GM19351 (cell line): ENCODE measurements at regions not wholly inside any gene's neighbourhood (a gene's known extent, or its start where the extent isn't known, plus 50 kb on each side); places are given as distances from the start of the nearest gene placed in this dataset.
"Not testable (repeated sequence)": the region's sequence is repeated elsewhere in the genome, so short reads cannot be mapped to it uniquely, and the experiment has no call there.

Source experiments
- ATAC-seq: cut with Tn5 transposase; IDR thresholded peaks from one replicate; pipeline ENCODE4 v1.9.1; 2021; ENCODE audit warnings: mild to moderate bottlenecking, moderate library complexity; ENCODE audit not compliant: unreplicated experiment

DNA sequence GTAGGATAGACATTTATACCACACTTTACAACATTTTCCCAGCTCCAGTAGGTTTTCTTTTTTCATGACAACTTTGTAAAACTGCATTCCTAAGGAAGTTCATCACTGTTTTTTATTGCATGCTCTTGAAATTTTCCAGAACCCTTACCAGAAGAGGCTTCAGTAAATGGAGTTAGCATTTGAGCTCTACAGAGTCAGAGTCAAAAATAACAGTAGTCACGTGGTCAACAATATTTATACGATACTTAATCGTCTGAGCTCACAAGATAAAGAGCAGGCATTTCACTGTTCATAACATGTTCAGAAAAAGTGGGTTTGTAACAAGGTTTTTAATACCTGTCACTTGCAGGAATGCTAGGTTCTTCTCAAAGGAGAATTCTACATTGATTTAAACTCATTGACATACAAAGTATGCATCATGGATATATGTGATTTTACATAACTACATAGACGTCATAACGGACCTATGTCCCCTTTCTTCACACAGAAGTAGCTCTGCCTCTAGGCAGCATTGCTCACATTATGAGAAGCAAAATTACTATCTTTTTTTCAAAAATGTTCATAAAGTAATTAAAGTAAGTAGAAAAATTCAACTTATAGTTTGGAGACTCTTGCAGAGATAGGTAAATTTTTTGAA lies 187.0 kb upstream of the COL3A1 start:
- no peak for ATAC-seq

- no peak for ATAC-seq
Observed at GRCh38 chr2:188787658-188788240, 186.4 kb upstream of the COL3A1 start.

- ATAC-seq = no peak
Observed at GRCh38 chr2:188788621-188789020, 185.6 kb upstream of the COL3A1 start.

DNA sequence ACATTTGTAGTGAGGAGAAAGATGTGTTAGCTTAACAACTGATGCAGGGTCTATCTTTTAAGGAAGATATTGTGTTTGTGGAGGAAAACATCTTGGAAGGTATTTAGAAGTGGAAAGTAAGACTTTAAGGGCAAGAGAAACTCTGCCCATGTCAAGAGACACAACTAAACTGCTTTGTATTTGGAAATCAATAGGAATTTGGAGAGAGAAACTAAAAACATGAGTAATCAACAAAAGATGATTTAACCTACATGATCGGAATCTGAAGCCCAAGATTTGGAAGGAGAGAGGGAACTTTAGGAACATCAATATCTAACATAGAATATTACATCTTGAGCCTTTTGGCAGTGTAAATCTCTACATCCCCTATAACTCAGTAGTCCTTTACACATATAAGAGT lies 184.2 kb upstream of the COL3A1 start:
- ATAC-seq = no peak

DNA sequence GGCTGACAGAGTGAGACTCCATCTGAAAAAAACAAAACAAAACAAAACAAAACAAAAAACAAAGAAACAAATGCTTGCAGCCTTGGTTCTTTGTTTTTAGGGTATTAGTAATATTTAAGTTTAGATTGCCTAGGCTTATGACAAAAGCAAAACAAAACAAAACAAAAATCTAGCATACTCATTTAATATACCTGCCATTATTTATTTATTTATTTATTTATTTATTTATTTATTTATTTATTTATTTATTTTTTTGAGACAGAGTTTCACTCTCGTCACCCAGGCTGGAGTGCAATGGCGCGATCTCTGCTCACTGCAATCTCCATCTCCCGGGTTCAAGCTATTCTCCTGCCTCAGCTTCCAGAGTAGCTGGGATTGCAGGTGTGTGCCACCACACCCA lies 179.7 kb upstream of the COL3A1 start:
- ATAC-seq = not testable (repeated sequence)

GRCh38 chr2:188795762-188796161 lies 178.4 kb upstream of the COL3A1 start:
- no peak for ATAC-seq

DNA sequence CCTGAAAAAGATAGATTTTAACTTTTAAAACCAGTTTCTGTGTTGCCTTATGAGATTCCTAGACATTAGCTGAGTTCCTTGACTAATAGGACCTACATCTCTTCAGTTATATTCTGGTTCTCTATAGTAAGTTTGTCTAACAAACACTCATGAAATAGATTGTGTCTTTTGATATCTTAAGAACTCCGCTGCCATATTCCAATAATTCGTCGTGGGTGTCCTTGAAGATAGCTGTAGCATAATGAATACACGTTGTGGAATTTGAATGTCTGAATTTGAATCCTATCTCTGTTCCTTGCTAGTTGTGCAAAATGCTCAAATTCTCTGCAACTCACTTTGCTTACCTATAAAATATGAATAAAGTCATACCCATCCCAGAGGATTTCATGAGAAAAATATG lies 176.8 kb upstream of the COL3A1 start:
- ATAC-seq = no peak

GRCh38 chr2:188798159-188798558 lies 176.0 kb upstream of the COL3A1 start:
- no peak for ATAC-seq

GRCh38 chr2:188805219-188805618 lies 169.0 kb upstream of the COL3A1 start:
- no peak for ATAC-seq

- ATAC-seq = no peak
Observed at GRCh38 chr2:188808947-188809355, 165.2 kb upstream of the COL3A1 start.

GRCh38 chr2:188810586-188810985 lies 163.6 kb upstream of the COL3A1 start:
- no peak for ATAC-seq

DNA sequence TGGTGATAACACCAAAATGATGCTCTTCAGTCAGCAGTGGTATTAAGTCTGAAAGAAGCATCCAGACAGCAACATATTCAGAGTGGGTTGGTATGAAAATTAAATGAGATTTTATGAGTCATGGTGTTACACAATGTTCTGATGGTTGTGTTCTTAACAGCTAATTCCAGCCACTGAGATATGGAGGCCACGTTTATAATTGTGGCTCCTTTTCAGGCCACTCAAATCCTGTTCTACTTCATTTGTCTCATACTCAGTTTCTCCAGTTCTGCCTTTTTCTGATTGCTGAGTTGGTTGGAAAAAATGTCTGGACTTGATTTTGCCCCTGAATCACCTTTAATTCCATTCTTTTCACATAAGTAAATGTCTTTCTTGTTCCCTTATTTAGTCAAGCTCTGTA lies 162.7 kb upstream of the COL3A1 start:
- ATAC-seq = no peak

DNA sequence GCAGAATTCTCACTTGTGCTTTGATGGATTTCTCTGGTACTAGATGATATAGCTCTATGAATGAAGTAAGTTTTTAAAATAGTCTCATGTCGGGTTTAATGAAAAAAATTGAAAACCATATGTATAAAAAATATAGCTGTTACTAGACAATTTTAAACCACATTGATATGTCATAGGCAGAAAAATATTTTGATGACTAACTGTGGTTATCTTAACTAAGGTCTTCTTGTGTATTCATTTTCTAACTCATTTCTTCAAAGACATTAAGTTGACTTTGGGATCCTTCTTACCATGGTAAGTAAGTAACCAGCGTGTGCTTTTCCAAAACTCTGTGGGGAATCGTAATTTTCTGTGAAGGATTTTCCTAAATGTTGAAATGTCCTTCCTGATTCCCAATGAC lies 160.9 kb upstream of the COL3A1 start:
- no peak for ATAC-seq

GRCh38 chr2:188813857-188814256 lies 160.3 kb upstream of the COL3A1 start:
- ATAC-seq = no peak

GRCh38 chr2:188819011-188819410 lies 155.2 kb upstream of the COL3A1 start:
- no peak for ATAC-seq

GRCh38 chr2:188819792-188820191 lies 154.4 kb upstream of the COL3A1 start:
- ATAC-seq = no peak

DNA sequence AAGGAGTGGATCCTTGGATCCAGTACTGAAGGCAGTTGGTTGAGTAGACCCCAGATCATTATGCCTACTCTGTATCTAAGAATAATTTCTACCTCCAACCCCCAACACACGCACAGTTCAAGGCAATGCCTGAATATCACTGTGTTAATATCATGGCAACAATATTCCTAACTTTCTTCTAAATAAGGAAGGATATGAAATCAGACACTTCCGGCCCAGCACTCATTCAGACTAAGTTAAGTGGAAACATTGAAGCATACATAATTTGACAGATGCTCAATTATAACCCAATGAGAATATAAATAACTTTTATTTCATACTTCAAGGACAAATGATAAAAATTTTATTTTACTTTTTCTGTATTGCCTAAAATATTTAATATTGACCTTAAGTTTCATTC lies 153.6 kb upstream of the COL3A1 start:
- no peak for ATAC-seq

DNA sequence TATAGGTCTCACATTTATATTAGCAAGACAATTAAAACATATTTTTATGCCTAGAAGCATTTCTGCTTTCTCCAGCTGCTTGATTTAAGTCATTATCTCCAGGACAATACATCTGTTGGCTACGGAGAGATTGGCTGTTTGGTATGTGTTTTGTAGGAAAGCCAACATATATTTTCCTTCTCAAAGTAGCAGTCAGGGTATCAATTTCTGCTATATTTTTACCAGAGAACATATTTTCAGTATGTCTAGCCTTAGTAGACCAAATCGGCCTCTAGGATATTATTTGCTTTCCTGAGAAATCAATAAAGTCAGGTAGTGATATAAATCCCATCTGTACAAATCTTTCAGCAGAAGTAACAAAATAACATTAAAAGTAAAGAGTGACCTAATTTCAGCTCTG lies 150.0 kb upstream of the COL3A1 start:
- no peak for ATAC-seq

GRCh38 chr2:188833331-188833730 lies 140.8 kb upstream of the COL3A1 start:
- ATAC-seq = no peak

GRCh38 chr2:188833799-188834198 lies 140.4 kb upstream of the COL3A1 start:
- ATAC-seq = no peak

DNA sequence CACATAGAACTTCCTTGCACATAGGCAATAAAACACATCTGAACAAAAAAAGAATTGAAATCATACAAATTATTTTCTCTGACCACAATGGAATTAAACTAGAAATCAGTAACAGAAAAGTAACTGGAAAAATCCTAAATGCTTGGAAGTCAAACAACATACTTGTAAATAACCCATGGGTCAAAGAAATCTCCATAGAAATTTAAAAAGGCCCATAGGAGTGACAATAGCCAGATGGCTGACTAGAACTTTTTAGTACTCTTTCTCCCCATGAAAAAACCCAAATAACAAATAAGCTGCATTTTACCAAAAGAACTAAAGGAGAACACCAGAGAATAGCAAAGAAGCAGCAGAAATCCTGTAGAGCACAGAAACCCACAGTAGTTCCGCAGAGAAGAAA lies 139.2 kb upstream of the COL3A1 start:
- ATAC-seq = no peak

DNA sequence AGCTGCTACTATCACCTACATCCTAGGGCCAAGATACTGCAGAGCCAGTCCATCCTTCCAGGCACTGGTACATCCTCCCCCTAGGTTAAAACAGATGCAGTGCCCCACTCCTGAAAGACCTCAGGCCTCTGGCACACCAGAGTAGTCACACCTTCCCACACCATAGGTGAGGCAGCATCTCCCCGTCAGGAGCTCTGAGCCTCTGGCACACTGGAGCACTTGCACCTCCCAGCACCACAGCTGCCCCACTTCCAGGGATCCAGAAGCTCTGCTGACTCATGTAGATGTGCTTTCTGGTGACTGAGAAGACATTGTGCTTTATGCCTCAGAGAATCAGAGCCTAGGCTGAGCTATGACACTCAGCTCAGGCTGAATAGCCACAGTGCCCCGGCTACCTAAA lies 138.4 kb upstream of the COL3A1 start:
- no peak for ATAC-seq

DNA sequence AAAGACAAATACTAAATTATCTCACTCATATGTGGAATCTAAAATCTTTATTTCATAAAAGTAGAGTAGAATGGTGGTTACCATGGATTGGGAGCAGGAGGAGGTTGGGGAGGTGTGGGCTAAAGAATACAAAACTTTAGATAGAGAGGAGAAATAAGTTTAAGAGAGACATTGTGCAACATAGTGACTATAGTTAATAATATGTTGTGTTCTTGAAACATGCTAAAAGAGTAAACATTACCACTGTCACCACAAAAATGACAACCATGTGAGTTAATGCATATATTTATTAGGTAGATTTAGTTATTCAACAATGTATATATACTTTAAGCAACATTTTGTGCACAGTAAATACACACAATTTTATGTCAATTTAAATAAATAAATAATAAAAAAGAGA lies 128.5 kb upstream of the COL3A1 start:
- ATAC-seq = no peak
